ENCODE measurements at regions not wholly inside any gene's neighbourhood (a gene's known extent, or its start where the extent isn't known, plus 50 kb on each side); places are given as distances from the start of the nearest gene placed in this dataset.
"Not testable (repeated sequence)": the region's sequence is repeated elsewhere in the genome, so short reads cannot be mapped to it uniquely, and the experiment has no call there.

- DNase-seq (ENCODE audit: low spot score), result no peak
Measured at GRCh38 chr9:589723-590122, 251.8 kb upstream of the DMRT1 start.

DNA sequence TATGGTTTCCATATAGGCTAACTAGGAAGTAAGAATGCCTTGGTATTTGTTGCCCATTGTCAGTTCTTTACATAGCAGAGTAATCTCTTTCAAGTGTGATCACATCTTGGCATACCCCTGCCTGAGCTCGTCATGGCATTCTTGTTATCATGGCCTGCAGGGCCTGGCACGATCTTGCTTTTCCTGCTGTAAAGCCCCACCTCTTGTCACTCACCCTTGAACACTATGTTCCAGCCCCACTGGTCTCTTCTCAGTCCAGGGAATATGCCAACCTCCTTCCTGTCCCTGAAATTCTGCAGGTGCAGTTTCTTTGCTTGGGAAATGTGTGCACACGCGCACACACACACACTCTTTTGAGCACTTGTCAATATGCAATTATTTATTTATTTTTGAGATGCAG lies 250.2 kb upstream of the DMRT1 start:
- DNase-seq (ENCODE audit: low spot score), result peak; percentile 21

- DNase-seq (ENCODE audit: low spot score), result no peak
Measured at GRCh38 chr9:592225-592624, 249.3 kb upstream of the DMRT1 start.

DNA sequence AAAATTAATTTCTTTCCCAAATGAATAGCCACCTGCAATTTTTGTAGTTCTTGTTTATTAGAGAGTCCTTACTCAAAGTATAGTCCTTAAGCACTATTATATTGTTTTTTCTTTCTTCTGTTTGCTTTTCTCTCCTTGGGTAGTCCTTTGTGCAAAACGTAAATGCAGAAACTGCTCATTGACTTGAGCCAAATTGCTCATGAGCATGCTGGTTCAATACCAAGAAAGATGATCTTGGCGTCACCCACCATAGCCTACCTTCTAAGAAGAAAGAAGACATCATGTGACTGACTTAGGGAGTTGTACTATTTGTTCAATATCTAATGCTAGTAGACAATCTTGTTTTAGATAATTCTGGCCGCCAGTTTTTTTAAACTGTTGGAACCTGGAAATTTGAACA lies 248.8 kb upstream of the DMRT1 start:
- DNase-seq (ENCODE audit: low spot score), result no peak

DNA sequence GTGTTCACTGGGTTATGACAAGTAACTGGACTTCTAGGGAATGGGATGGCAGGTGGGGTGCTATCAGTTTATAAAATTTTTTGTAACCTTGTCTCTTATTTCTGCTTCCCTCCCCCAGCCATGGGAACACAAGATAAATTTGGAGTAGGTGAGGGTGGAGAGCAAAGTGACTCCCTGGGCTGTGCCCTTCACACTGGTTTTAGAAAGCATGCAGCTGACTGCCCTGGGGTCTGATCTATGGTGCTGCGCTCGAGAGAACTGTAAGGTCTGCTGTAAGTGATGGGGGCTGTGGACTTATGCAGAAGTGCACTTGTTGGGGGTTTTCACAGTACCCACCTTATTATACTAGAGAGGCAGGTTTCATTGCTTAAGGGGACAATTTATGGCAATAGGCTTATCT lies 247.7 kb upstream of the DMRT1 start:
- DNase-seq (ENCODE audit: low spot score), result no peak

GRCh38 chr9:596703-597102 lies 244.8 kb upstream of the DMRT1 start:
- DNase-seq (ENCODE audit: low spot score), result no peak

DNA sequence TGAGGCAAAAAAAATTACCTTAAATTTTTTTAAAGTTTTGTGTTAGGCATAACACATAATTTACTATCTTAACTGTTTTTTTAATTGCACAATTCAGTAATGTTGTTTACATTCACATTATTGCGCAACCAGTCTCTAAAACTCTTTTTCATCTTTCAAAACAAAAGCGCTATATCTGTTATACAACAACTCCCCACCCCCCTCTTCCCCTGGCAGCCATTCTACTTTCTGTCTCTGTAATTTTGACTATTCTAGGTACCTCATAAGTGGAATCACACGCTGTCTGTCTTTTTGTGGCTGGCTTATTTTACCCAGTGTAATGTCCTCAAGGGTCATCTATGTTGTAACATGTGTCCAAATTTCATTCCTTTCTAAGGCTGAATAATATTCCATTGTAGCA lies 241.5 kb upstream of the DMRT1 start:
- DNase-seq (ENCODE audit: low spot score), result no peak

- DNase-seq (ENCODE audit: low spot score), result no peak
Measured at GRCh38 chr9:602716-603115, 238.8 kb upstream of the DMRT1 start.

DNA sequence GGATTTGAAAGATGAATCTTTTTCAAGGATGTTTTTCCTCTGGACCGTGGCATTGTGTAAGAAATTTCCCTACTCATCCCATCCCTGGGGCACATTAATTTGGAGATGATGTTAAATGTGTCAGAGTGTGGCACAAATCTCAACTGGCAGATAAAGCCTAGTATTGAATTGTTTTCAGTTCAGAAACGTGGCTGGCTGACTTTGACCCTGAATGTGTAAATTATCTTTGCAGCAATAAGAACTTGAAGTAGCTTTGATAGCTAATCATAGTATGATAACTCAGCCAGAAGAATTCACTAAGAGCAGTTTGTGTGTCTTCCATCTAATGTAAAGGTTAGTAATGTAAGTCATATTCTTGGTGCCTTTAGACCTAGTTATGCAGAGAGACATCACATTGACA lies 238.4 kb upstream of the DMRT1 start:
- no peak for DNase-seq (ENCODE audit: low spot score)

DNA sequence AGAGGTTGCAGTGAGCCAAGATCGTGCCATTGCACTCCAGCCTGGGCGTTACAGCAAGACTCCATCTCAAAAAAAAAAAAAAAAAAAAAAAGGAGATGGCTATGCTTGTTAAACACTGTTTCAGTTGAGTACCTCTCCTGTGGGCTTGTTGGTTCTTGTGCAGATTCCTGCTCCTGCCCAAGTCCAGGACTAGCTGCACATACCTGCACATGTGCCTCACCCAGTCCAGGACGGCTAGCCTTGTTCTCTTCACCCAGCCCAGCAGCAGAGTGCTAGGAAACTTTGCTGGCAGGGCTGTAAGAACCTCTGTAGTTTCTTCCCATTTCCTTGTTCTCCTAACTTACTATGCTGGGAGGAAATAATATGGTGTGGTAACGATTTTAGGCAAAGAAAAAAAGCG lies 234.1 kb upstream of the DMRT1 start:
- no peak for DNase-seq (ENCODE audit: low spot score)

DNA sequence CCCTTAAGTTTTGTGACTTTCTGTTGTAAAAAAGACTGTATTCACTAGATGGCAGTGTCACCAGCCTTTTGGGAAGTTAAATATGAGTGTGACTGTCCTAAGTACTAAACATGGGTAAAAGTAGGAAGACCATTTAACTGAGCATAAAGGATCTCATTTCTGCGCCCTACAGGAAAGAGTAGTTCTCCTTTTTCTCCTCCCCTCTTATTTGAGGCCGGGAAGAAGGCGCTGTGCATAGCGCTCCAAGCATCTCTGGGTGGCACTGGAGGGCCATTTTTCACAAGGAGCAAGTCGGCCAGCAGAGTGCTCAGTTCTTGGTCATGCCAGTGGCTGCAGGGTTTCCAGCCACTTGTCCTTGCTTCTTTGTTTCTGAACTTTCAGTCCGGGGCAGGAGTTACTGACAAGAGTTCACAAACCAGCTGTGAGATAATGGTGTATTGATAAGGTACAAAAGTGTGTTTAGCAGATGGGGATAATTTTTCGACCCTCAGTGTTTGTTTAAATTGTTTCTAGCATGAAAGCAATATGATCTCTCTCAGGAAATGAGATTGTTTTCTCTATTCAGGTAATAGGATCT lies 227.6 kb upstream of the DMRT1 start:
- DNase-seq (ENCODE audit: low spot score), result peak; percentile 20

- DNase-seq (ENCODE audit: low spot score), result no peak
Measured at GRCh38 chr9:614431-614830, 227.1 kb upstream of the DMRT1 start.

- no peak for DNase-seq (ENCODE audit: low spot score)
Measured at GRCh38 chr9:615756-616155, 225.7 kb upstream of the DMRT1 start.

- DNase-seq (ENCODE audit: low spot score), result no peak
Measured at GRCh38 chr9:616694-617093, 224.8 kb upstream of the DMRT1 start.

DNA sequence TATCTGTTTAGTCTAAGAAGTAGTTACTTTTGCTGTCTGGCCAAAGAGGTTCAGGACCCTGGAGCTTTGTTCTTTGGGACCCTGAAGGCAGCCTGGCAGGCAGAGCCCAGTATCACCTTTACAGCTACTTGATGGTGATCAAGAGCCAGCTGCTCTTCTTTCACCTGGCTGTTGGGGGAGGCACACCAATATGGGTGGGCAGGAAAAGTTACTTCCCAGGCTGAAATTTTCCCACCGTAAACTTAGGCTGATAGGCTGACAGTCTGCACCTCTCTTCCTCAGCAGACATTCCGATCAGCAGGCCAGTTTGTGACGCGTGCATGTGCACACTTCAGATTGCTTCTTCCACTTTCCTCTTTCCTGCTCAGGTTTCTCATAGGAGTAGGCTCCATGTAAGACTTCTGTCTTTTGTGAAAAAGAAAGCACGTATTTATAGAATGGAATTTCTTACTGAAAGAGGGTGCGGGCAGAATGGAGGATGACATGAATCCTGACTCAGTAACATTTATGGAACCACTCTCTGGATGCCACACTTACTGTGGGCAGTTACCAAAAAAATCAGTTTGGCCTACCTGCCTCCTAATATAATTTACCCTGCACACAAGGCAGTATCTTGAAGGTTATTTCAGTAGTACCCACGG lies 223.9 kb upstream of the DMRT1 start:
- DNase-seq (ENCODE audit: low spot score), result no peak

- no peak for DNase-seq (ENCODE audit: low spot score)
Measured at GRCh38 chr9:618478-618877, 223.0 kb upstream of the DMRT1 start.

DNA sequence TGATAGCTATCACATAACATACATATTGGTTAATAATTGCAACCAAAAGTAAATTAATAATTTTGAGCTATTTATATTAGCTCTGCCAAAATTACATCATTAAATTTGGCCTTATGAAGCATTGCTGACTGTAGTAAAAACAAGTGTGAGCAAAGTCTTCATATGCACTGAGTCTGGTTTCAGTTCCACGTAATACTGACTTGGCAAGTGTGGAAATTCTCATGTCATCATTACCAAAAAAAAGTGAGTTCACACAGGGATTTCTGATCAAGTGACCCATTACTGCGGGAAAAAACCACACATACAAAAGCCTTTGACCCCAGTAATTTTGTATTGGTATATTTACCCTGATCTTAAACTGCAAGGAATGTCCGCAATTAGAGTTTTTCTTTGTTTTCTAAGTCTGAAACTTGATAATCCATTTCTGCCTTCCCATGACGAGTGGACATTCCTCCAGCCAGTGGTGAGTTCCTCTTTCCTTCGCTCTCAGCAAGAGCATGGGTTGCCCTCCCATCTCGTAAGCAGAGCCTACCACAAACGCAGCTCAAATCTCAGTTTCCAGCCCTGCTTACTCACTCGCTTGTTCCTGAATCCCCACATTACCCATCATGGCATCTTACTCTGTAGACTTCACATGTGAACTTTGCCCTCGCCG lies 220.2 kb upstream of the DMRT1 start:
- no peak for DNase-seq (ENCODE audit: low spot score)

DNA sequence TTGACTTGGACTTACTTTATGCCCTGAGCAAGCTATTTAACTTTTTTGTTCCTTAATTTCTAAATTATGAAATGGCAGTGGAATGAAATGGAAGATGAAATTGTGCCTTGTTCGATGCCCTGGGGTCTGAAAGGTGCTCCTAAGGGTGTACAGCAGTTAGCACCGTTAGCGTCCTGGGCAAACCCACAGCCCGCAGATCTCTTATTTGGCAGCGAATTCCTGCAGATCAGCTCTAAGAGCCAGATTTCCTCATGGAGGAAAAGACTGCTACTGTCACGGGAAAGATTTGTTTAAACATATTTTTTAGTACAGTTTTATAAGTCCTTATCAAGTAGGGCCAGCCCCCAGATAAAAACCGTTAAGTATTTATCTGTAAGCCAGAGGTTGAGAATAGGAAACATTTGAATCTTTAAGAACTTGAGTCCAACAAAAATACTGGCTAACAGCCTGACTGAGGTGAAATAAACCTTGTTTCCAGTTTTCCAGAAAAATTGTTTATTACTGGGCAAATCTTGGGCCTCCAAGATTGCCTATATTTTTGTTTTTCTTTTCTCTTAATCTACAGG lies 216.5 kb upstream of the DMRT1 start:
- DNase-seq (ENCODE audit: low spot score), result no peak

DNA sequence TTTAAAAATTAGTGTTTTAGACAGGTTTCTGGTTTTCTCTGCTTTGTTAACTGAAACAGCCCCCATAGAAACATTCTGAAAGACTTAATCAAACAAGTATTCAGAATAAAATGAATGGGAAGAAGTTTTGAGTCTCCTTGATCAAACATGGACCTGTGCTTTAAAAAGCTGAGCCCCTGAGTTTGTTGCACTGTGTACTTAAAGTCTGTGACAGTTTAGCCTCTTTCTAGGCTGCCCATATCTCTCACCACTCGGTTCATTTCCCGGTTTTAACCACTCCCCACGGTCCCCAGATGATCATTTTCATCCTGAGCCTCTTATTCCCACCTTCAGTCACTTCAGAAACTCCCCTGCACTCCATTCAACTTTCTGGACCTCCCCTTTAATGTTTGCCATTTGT lies 215.9 kb upstream of the DMRT1 start:
- no peak for DNase-seq (ENCODE audit: low spot score)

DNA sequence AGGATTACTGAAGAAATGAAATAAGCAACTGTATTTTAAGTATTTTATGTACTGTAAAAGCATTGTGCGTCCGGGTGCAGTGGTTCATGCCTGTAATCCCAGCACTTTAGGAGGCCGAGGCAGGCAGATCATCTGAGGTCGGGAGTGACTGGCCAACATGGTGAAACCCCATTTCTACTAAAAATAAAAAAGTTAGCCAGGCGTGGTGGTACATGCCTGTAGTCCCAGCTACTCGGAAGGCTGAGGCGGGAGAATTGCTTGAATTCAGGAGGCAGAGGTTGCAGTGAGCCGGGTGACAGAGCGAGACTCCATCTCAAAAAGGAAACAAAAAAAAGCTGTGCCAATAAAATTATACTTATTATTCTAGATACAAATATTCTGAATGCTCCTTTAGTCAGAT lies 215.4 kb upstream of the DMRT1 start:
- not testable (repeated sequence) for DNase-seq (ENCODE audit: low spot score)

- DNase-seq (ENCODE audit: low spot score), result no peak
Measured at GRCh38 chr9:626596-626995, 214.9 kb upstream of the DMRT1 start.

DNA sequence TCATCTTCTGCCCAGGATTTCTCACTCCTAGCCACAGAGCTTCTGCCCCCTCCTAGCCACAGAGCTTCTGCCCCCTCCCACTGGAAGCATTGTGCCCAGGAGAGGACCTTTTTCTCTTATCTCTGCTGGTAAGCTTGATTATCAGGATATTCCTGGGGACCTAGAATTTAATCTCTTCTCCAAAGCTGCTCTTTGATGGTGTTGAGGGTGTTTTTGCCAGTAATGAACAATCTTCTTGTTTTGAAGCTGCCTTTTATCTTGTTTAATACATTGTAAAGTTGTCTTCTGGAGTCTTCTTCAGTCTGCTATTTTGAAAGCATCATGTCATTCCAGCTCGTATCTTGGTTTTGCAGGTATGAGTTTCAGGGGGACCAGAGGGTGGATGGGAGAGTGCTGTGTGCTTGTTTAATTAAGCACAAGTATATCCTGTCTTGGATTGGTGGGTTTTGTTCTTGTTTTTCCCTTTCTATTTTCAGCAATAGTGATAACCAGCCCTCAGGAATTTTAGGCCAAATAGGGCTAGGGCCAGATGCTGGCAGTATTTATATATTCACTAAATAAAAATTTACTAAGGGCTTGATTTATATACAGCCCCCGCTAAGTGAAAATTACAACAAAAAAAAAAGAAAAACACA lies 214.0 kb upstream of the DMRT1 start:
- DNase-seq (ENCODE audit: low spot score), result no peak

DNA sequence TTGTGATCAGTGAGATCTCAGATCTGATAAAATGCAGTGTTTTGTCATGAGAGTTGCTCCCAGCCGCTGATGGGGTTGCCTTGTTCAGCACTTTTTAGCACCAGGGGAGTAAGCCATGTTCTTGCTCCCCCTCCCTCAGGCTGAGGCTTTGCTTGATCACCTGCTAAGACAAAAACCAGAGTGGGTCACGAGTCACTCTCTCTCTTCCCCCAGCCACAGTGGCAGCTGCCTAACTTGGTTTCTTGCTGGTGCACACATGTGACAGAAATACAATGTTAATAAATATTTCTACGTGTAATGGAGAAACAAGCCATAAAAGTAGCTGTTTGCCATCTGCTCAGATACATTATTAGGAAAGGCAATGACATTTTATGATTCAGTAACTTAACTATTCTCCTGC lies 212.4 kb upstream of the DMRT1 start:
- DNase-seq (ENCODE audit: low spot score), result no peak
